Neural crest cell (in vitro differentiated cells): ENCODE measurements at regions not wholly inside any gene's neighbourhood (a gene's known extent, or its start where the extent isn't known, plus 50 kb on each side); places are given as distances from the start of the nearest gene placed in this dataset.

ENCODE experiments used
- DNase-seq: peaks from one replicate; pipeline ENCODE4 v3.0.0; 2021; ENCODE audit warnings: low read depth, mixed read lengths, low spot score
- H3K27ac Mint-ChIP-seq: one replicate; pipeline ENCODE4 v1.8.0; 2021; ENCODE audit warnings: mild to moderate bottlenecking, mixed read lengths; ENCODE audit not compliant: unreplicated experiment
- H3K27me3 Mint-ChIP-seq: 2 replicates; pipeline ENCODE4 v1.8.0; 2021; ENCODE audit warnings: low read depth, mild to moderate bottlenecking, mixed read lengths
- H3K36me3 Mint-ChIP-seq: 2 replicates; pipeline ENCODE4 v1.8.0; 2021; ENCODE audit warnings: low read depth, mild to moderate bottlenecking, mixed read lengths
- H3K4me1 Mint-ChIP-seq: 2 replicates; pipeline ENCODE4 v1.8.0; 2021; ENCODE audit warnings: mixed read lengths
- H3K4me3 Mint-ChIP-seq: one replicate; pipeline ENCODE4 v1.8.0; 2021; ENCODE audit warnings: mild to moderate bottlenecking, mixed read lengths
- H3K9me3 Mint-ChIP-seq: 2 replicates; pipeline ENCODE4 v1.8.0; 2021; ENCODE audit warnings: mixed read lengths
- CTCF ChIP-seq: fragments of 200-600 bp; sonication (generic); conservative IDR thresholded peaks from 2 replicates; pipeline ENCODE4 v1.5.0; 2021; ENCODE audit warnings: antibody characterized with exemption, mild to moderate bottlenecking

DNA sequence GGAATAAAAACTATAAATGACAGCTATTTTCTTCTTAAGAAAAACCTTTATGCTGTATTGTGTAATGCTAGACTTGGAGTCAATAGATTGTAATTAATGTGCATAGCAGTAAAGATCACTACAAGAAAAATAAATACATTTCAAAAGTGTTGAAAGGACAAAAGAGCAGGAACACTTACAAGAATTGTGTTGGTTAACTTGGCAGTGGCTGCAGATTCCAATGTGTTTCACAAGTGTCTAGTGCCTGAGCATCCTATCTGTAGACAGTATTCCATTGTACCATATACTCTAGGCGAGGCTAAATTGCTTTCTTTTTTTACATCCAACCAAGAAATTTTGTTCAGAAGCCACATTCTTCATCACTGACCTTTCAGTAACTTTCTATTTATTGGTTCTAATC is 924.1 kb downstream of the EPHA7 start:
- DNase-seq, result no peak
- H3K27me3 Mint-ChIP-seq, result no peaks in the 10 kb centered on the region
- H3K27ac Mint-ChIP-seq, result no peak overlapping the region
- H3K4me1 Mint-ChIP-seq, result peaks cover 12% of the 10 kb centered on the region
- no peak overlapping the region for H3K4me3 Mint-ChIP-seq
- no peak for TF ChIP-seq CTCF
- H3K9me3 Mint-ChIP-seq, result no peaks in the 10 kb centered on the region
- H3K36me3 Mint-ChIP-seq, result no peaks in the 10 kb centered on the region

DNA sequence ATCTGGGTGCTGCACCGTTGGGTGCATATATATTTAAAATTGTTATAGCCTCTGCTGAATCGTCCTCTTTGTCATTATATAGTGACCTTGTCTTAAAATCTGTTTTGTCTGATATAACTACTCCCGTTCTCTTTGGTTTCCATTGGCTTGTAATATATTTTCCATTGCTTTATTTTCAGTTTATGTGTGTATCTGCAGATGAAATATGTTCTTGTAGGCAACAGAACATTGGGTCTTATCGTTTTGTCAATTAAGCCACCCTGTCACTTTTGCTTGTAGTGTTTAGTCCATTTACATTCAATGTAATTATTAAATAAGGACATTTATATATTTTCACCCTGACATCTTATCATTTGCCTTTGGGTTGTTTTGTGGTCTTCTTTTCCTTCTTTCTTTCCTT is 933.9 kb downstream of the EPHA7 start:
- TF ChIP-seq CTCF, result no peak
- H3K9me3 Mint-ChIP-seq, result peaks cover 16% of the 10 kb centered on the region
- peaks cover 3% of the 10 kb centered on the region for H3K36me3 Mint-ChIP-seq

GRCh38 chr6:92479831-92480230 is 939.5 kb downstream of the EPHA7 start:
- Mint-ChIP-seq H3K36me3 (no peaks in the 10 kb centered on the region), H3K4me1 (no peaks in the 10 kb centered on the region), H3K27me3 (no peaks in the 10 kb centered on the region), H3K9me3 (peaks cover 10% of the 10 kb centered on the region), H3K4me3 (no peak overlapping the region), H3K27ac (no peak overlapping the region)
- DNase-seq, result no peak
- no peak for TF ChIP-seq CTCF

More for the DNA sequence above, 933.9 kb downstream of the EPHA7 start:
- Mint-ChIP-seq H3K27ac (no peak overlapping the region), H3K27me3 (no peaks in the 10 kb centered on the region), H3K4me3 (no peak overlapping the region), H3K4me1 (no peaks in the 10 kb centered on the region)
- DNase-seq, result no peak

- Mint-ChIP-seq H3K4me1 (no peaks in the 10 kb centered on the region), H3K4me3 (no peak overlapping the region), H3K27me3 (no peaks in the 10 kb centered on the region), H3K9me3 (no peaks in the 10 kb centered on the region), H3K27ac (no peak overlapping the region), H3K36me3 (no peaks in the 10 kb centered on the region)
- no peak for DNase-seq
- no peak for TF ChIP-seq CTCF
These were observed 946.3 kb downstream of the EPHA7 start for GRCh38 chr6:92473056-92473455.

GRCh38 chr6:92469186-92469828 is 950.1 kb downstream of the EPHA7 start:
- no peak for DNase-seq
- Mint-ChIP-seq H3K4me1 (peaks cover 5% of the 10 kb centered on the region), H3K4me3 (no peak overlapping the region), H3K36me3 (no peaks in the 10 kb centered on the region), H3K27me3 (no peaks in the 10 kb centered on the region), H3K27ac (no peak overlapping the region), H3K9me3 (peaks cover 8% of the 10 kb centered on the region)
- no peak for TF ChIP-seq CTCF
